ENCODE measurements at regions not wholly inside any gene's neighbourhood (a gene's known extent, or its start where the extent isn't known, plus 50 kb on each side); places are given as distances from the start of the nearest gene placed in this dataset.

GRCh38 chr11:45730014-45730413 is 64.6 kb upstream of the CHST1 start:
- no peaks in the 10 kb centered on the region; a peak in 1 of 7 replicates for H3K36me3 Mint-ChIP-seq (ENCODE audit: insufficient read depth in 1 of 3, low read depth in 3 of 3)
- H3K4me3 Mint-ChIP-seq, result no peak overlapping the region
- no peak overlapping the region for H3K23ac ChIP-seq (ENCODE audit: insufficient read length, low read depth, low read length)
- no peak overlapping the region for H2BK5ac ChIP-seq (ENCODE audit: insufficient read length, low read length)
- no peak overlapping the region for H2BK120ac ChIP-seq (ENCODE audit: low read depth, low read length, poor library complexity, severe bottlenecking)
- H3K4me1 Mint-ChIP-seq, result peaks cover 3 to 4% of the 10 kb centered on the region in 2 experiments; a peak in 2 of 4 replicates
- H2AFZ ChIP-seq (ENCODE audit: low read length), result no peak overlapping the region
- H3K4me1 ChIP-seq (ENCODE audit: insufficient read depth, low read length), result no peaks in the 10 kb centered on the region
- no CpG with 5 or more reads among the region's 3 CpGs for WGBS (ENCODE audit: extremely low coverage, insufficient read length, low lambda C conversion rate)
- H4K8ac ChIP-seq (replicated peaks; ENCODE audit: insufficient read length, low read depth, low read length), result no peak overlapping the region
- no peak overlapping the region for H3K14ac ChIP-seq (ENCODE audit: insufficient read depth, low read length)
- no peaks in the 10 kb centered on the region for H4K20me1 ChIP-seq (ENCODE audit: control insufficient read depth, insufficient read depth, insufficient read length)
- no peaks in the 10 kb centered on the region for H3K79me2 ChIP-seq (ENCODE audit: insufficient read depth, low read length)
- no peak overlapping the region for H3K27ac ChIP-seq (ENCODE audit: insufficient read length, low read depth, low read length)
- no peaks in the 10 kb centered on the region for H3K23me2 ChIP-seq (ENCODE audit: insufficient read length, low read depth, low read length, poor library complexity, severe bottlenecking)
- no peak overlapping the region for H3K4ac ChIP-seq (ENCODE audit: low read depth, low read length)
- no peaks in the 10 kb centered on the region; the same call in 1 of the 2 replicates for H3K27me3 ChIP-seq (ENCODE audit: insufficient read depth, low read length)
- no peak overlapping the region for H2BK15ac ChIP-seq (ENCODE audit: low read depth, low read length)
- H2AK5ac ChIP-seq (ENCODE audit: insufficient read length, low read length), result no peak overlapping the region
- H3K9me3 ChIP-seq (ENCODE audit: control insufficient read depth, low read depth, low read length), result no peaks in the 10 kb centered on the region
- H4K91ac ChIP-seq (ENCODE audit: insufficient read length, low read depth, low read length), result no peak overlapping the region
- no peak for TF ChIP-seq CTCF (conservative IDR thresholded peaks at IDR 0.05)
- H4K5ac ChIP-seq (ENCODE audit: insufficient read length, low read depth, low read length), result no peak overlapping the region
- no peak for DNase-seq
- peaks cover 0 to 2% of the 10 kb centered on the region in 2 experiments; a peak in 2 of 5 replicates for H3K9me3 Mint-ChIP-seq
- H3K27me3 Mint-ChIP-seq (ENCODE audit: low read depth), result peaks cover 10% of the 10 kb centered on the region
- no peaks in the 10 kb centered on the region for H3K79me1 ChIP-seq (ENCODE audit: insufficient read depth, low read depth, low read length, poor library complexity, severe bottlenecking)
- no peak overlapping the region for H3K9ac ChIP-seq (ENCODE audit: extremely low read depth, insufficient read length, low read length)
- no peak overlapping the region for H2BK12ac ChIP-seq (ENCODE audit: insufficient read length, low read depth, low read length)
- no peak overlapping the region for H3K56ac ChIP-seq (ENCODE audit: insufficient read length, low read depth, low read length)
- no peak overlapping the region for H3K27ac Mint-ChIP-seq
- no peak overlapping the region for H3K18ac ChIP-seq (ENCODE audit: insufficient read length, low read depth, low read length)
- no peak overlapping the region for H3T11ph ChIP-seq (ENCODE audit: low read length)
- H2BK20ac ChIP-seq (ENCODE audit: low read depth, low read length, poor library complexity, severe bottlenecking), result no peak overlapping the region
- no peak overlapping the region for H3K4me2 ChIP-seq (ENCODE audit: insufficient read depth, insufficient read length, low read length)

All from H9 (cell line).